A673 (cell line): ENCODE measurements at regions not wholly inside any gene's neighbourhood (a gene's known extent, or its start where the extent isn't known, plus 50 kb on each side); places are given as distances from the start of the nearest gene placed in this dataset.

Experiments
- EZH2 ChIP-seq: fragments of 200-600 bp; sonication (generic); IDR thresholded peaks from 2 replicates; pipeline ENCODE4 v1.6.1; 2017; ENCODE audit warnings: borderline replicate concordance, low read depth, mild to moderate bottlenecking, mixed read lengths, antibody characterized with exemption, low read length; ENCODE audit not compliant: poor library complexity, severe bottlenecking
- TF ChIP-seq, protein P1 (sequence below): fragments of 300-800, 200-600 bp; sonication (generic); conservative IDR thresholded peaks from 2 replicates; pipeline ENCODE4 v1.5.1; 2017; ENCODE audit warnings: low read depth, mild to moderate bottlenecking, antibody characterized with exemption, low read length, moderate library complexity, mixed read lengths

DNA sequence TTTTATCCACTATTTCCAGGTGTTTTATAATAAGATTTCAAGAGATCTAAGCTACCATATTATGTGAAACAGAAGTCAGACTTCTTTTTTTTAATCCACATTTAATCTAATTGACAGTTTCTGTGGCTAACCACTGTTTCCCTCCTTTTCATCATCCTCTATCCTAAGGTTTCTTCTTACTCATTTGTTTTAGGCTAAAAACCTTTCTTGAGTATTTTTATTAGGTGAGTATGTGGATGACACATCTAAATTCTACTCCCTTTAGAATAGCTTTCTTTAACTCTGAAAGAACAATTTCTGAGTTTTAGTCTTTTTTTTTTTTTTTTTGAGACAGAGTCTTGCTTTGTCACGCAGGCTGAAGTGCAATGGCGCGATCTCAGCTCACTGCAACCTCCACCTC lies 62.7 kb downstream of the NPY start:
- TF ChIP-seq, protein P1, sequence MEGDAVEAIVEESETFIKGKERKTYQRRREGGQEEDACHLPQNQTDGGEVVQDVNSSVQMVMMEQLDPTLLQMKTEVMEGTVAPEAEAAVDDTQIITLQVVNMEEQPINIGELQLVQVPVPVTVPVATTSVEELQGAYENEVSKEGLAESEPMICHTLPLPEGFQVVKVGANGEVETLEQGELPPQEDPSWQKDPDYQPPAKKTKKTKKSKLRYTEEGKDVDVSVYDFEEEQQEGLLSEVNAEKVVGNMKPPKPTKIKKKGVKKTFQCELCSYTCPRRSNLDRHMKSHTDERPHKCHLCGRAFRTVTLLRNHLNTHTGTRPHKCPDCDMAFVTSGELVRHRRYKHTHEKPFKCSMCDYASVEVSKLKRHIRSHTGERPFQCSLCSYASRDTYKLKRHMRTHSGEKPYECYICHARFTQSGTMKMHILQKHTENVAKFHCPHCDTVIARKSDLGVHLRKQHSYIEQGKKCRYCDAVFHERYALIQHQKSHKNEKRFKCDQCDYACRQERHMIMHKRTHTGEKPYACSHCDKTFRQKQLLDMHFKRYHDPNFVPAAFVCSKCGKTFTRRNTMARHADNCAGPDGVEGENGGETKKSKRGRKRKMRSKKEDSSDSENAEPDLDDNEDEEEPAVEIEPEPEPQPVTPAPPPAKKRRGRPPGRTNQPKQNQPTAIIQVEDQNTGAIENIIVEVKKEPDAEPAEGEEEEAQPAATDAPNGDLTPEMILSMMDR = no peak
- no peak for TF ChIP-seq EZH2
